GM18505 (cell line): ENCODE measurements at regions not wholly inside any gene's neighbourhood (a gene's known extent, or its start where the extent isn't known, plus 50 kb on each side); places are given as distances from the start of the nearest gene placed in this dataset.

ENCODE experiments used
- ATAC-seq: cut with Tn5 transposase; IDR thresholded peaks from one replicate; pipeline ENCODE4 v1.9.1; 2021; ENCODE audit not compliant: unreplicated experiment
- POLR2A ChIP-seq: IDR thresholded peaks from 4 replicates; pipeline ENCODE4 v1.6.1; 2011; ENCODE audit warnings: borderline replicate concordance; ENCODE audit not compliant: insufficient read depth, insufficient read length; ENCODE audit errors: extremely low read depth

- ATAC-seq = no peak
- TF ChIP-seq POLR2A = no peak
Observed at GRCh38 chr10:78739444-78740053, 329.2 kb upstream of the ZMIZ1 start.

- no peak for TF ChIP-seq POLR2A
- no peak for ATAC-seq
Observed at GRCh38 chr10:78740976-78741915, 327.5 kb upstream of the ZMIZ1 start.

- TF ChIP-seq POLR2A = no peak
- ATAC-seq = no peak
Observed at GRCh38 chr10:78742406-78742729, 326.4 kb upstream of the ZMIZ1 start.

GRCh38 chr10:78742730-78743615 is 325.8 kb upstream of the ZMIZ1 start:
- no peak for ATAC-seq
- no peak for TF ChIP-seq POLR2A

GRCh38 chr10:78744056-78744455 is 324.7 kb upstream of the ZMIZ1 start:
- no peak for TF ChIP-seq POLR2A
- no peak for ATAC-seq

- ATAC-seq = no peak
- no peak for TF ChIP-seq POLR2A
Observed at GRCh38 chr10:78744491-78745090, 324.2 kb upstream of the ZMIZ1 start.

GRCh38 chr10:78745441-78745840 is 323.3 kb upstream of the ZMIZ1 start:
- no peak for ATAC-seq
- no peak for TF ChIP-seq POLR2A

GRCh38 chr10:78746155-78746763 is 322.5 kb upstream of the ZMIZ1 start:
- ATAC-seq = no peak
- no peak for TF ChIP-seq POLR2A

GRCh38 chr10:78747401-78748234 is 321.1 kb upstream of the ZMIZ1 start:
- no peak for ATAC-seq
- no peak for TF ChIP-seq POLR2A

GRCh38 chr10:78748235-78748533 is 320.6 kb upstream of the ZMIZ1 start:
- no peak for TF ChIP-seq POLR2A
- no peak for ATAC-seq

GRCh38 chr10:78749200-78749599 is 319.6 kb upstream of the ZMIZ1 start:
- no peak for ATAC-seq
- no peak for TF ChIP-seq POLR2A

- ATAC-seq = no peak
- TF ChIP-seq POLR2A = no peak
Observed at GRCh38 chr10:78749898-78750297, 318.9 kb upstream of the ZMIZ1 start.
